PC-9 (cell line): ENCODE measurements at regions not wholly inside any gene's neighbourhood (a gene's known extent, or its start where the extent isn't known, plus 50 kb on each side); places are given as distances from the start of the nearest gene placed in this dataset.

Experiments
- CTCF ChIP-seq: fragments of 200-600 bp; sonication (generic); conservative IDR thresholded peaks from 2 replicates; pipeline ENCODE4 v1.6.1; 2017; ENCODE audit warnings: mixed run types, antibody characterized with exemption, mild to moderate bottlenecking, moderate library complexity
- EZH2 ChIP-seq: fragments of 200-600 bp; sonication (generic); IDR thresholded peaks from 2 replicates; pipeline ENCODE4 v1.8.0; 2017; ENCODE audit warnings: antibody characterized with exemption, low read depth

DNA sequence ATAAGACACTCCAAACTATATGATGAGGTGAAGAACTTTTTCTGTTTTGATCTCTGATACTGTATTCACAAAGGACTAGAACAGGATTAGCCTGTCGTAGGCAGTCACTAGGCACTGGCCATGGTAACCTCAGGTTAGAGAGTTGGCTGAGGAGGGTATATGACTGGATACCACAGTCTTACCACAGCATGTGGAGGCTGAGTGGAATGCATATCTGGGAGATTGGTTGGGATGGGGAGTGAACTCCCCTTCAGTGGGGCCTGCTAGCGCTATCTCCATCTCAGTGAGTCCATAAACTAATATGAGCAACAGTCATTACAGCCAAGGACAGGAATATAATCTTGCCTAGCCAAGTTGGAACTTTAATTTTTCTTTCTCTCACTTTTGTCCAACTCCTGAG is 339.1 kb downstream of the SPATA31D1 start:
- TF ChIP-seq CTCF = no peak
- no peak for TF ChIP-seq EZH2
